ENCODE measurements at regions not wholly inside any gene's neighbourhood (a gene's known extent, or its start where the extent isn't known, plus 50 kb on each side); places are given as distances from the start of the nearest gene placed in this dataset.

DNA sequence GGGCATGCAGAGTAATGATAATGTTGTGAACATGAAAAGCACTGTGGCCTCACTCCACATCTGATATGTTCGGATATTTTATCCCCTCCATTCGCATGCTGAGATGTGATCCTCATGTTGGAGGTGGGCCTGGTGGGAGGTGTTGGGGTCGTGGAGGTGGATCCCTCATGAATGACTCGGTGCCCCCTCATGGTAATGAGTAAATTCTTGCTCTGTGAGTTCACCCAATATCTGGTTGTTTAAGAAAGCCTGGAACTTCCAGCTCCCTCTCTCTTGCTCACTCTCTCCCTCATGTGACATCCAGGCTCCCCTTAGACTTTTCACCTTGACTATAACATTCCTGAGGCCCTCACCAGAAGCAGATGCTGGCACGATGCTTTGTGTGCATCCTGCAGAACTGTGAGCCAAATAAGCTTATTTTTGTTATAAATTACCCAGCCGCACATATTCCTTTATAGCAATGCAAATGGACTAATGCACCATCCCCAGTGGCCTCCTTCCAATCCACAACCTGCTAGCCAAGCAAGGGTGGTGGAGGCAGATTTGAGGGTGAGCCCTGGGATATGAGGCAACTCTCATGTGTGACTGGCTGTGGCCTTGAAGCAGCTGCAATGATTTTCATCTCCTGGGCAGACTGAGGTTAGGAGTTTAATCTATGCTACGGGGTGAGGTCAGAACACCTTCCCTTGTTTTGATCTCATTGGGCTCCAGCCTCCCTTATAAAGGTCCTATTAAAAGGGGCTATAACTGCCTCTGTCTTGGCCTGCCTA, 276.5 kb downstream of the ETS1 start:
- TF ChIP-seq, protein P1, sequence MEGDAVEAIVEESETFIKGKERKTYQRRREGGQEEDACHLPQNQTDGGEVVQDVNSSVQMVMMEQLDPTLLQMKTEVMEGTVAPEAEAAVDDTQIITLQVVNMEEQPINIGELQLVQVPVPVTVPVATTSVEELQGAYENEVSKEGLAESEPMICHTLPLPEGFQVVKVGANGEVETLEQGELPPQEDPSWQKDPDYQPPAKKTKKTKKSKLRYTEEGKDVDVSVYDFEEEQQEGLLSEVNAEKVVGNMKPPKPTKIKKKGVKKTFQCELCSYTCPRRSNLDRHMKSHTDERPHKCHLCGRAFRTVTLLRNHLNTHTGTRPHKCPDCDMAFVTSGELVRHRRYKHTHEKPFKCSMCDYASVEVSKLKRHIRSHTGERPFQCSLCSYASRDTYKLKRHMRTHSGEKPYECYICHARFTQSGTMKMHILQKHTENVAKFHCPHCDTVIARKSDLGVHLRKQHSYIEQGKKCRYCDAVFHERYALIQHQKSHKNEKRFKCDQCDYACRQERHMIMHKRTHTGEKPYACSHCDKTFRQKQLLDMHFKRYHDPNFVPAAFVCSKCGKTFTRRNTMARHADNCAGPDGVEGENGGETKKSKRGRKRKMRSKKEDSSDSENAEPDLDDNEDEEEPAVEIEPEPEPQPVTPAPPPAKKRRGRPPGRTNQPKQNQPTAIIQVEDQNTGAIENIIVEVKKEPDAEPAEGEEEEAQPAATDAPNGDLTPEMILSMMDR (conservative IDR thresholded peaks at IDR 0.05; ENCODE audit: low read depth in 2 of 2) = no peak
- TF ChIP-seq, protein P2, sequence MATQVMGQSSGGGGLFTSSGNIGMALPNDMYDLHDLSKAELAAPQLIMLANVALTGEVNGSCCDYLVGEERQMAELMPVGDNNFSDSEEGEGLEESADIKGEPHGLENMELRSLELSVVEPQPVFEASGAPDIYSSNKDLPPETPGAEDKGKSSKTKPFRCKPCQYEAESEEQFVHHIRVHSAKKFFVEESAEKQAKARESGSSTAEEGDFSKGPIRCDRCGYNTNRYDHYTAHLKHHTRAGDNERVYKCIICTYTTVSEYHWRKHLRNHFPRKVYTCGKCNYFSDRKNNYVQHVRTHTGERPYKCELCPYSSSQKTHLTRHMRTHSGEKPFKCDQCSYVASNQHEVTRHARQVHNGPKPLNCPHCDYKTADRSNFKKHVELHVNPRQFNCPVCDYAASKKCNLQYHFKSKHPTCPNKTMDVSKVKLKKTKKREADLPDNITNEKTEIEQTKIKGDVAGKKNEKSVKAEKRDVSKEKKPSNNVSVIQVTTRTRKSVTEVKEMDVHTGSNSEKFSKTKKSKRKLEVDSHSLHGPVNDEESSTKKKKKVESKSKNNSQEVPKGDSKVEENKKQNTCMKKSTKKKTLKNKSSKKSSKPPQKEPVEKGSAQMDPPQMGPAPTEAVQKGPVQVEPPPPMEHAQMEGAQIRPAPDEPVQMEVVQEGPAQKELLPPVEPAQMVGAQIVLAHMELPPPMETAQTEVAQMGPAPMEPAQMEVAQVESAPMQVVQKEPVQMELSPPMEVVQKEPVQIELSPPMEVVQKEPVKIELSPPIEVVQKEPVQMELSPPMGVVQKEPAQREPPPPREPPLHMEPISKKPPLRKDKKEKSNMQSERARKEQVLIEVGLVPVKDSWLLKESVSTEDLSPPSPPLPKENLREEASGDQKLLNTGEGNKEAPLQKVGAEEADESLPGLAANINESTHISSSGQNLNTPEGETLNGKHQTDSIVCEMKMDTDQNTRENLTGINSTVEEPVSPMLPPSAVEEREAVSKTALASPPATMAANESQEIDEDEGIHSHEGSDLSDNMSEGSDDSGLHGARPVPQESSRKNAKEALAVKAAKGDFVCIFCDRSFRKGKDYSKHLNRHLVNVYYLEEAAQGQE (IDR thresholded peaks at IDR 0.05; ENCODE audit: unreplicated experiment) = no peak

Measured in GM23338 (cell line).